Gastrocnemius medialis (tissue), 4 donors: ENCODE measurements at regions not wholly inside any gene's neighbourhood (a gene's known extent, or its start where the extent isn't known, plus 50 kb on each side); places are given as distances from the start of the nearest gene placed in this dataset.

Experiments
- POLR2A ChIP-seq, 2 donors: fragments of 450-650 bp; IDR thresholded peaks; one replicate each; pipeline ENCODE4 v1.6.1; 2017; ENCODE audit warnings: antibody characterized with exemption in 2 of 2, mild to moderate bottlenecking in 2 of 2, moderate library complexity in 2 of 2
- TF ChIP-seq, protein P1 (sequence below), 5 experiments: fragments of 450-650 bp in 3 of 5; fragments of 200-600 bp in 2 of 5; sonication (generic) in 2 of 5; IDR thresholded peaks in 4 of 5; conservative IDR thresholded peaks in 1 of 5; 1 replicate in 4 of 5; 2 replicates in 1 of 5; pipeline ENCODE4 v1.5.1; 2016 to 2019; ENCODE audit warnings: antibody characterized with exemption in 5 of 5, mild to moderate bottlenecking in 3 of 5, moderate library complexity in 3 of 5

DNA sequence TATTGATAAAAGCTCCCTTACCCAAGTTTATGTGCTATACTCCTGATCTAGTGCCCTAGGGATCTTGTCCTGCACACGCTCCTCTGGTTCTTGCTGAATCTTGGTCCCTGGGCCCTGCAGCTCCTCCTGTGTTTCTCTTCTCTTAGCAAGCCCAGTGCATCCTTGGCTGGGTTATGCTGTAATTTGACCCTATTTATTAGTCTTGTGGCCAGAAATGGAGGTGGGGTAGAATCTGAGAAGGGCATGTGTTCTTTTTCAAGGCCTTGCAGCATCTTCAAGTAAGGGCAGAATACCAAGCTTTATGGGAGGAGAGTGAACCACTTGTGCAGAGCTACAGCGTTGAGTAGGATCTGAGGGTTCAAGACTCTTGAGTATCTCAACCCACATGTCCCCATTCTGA lies 366.8 kb downstream of the FAM170A start:
- TF ChIP-seq, protein P1, sequence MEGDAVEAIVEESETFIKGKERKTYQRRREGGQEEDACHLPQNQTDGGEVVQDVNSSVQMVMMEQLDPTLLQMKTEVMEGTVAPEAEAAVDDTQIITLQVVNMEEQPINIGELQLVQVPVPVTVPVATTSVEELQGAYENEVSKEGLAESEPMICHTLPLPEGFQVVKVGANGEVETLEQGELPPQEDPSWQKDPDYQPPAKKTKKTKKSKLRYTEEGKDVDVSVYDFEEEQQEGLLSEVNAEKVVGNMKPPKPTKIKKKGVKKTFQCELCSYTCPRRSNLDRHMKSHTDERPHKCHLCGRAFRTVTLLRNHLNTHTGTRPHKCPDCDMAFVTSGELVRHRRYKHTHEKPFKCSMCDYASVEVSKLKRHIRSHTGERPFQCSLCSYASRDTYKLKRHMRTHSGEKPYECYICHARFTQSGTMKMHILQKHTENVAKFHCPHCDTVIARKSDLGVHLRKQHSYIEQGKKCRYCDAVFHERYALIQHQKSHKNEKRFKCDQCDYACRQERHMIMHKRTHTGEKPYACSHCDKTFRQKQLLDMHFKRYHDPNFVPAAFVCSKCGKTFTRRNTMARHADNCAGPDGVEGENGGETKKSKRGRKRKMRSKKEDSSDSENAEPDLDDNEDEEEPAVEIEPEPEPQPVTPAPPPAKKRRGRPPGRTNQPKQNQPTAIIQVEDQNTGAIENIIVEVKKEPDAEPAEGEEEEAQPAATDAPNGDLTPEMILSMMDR (IDR thresholded peaks at IDR 0.05 in 4 of 5, conservative IDR thresholded peaks at IDR 0.05 in 1 of 5): no peak
- no peak for TF ChIP-seq POLR2A (IDR thresholded peaks at IDR 0.05)
